ENCODE measurements at regions not wholly inside any gene's neighbourhood (a gene's known extent, or its start where the extent isn't known, plus 50 kb on each side); places are given as distances from the start of the nearest gene placed in this dataset.

DNA sequence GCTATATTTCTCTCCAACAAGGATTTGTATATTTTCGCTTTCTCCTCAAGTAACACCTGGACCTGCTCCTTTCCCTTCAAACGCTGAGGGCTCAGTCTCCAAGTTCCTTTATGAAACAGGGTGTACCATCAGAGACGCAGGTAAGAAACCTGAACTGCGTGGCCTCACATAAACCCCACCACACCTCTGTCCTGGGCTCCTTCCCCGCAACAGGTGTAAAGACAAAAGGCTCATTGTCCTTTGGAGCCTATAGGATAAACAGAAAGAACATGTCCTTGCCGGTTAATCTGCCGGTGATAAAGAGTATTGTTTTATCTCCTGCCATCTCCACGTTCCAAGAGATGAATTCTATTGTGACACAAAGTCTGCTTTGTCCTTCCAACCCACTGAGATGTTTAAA, 111.8 kb upstream of the ADAMTS9 start:
- Histone ChIP-seq H3K4me3 (ENCODE audit: low read depth, low read length) (no peak overlapping the region), H3K36me3 (ENCODE audit: control insufficient read depth, insufficient read depth, low read length) (no peaks in the 10 kb centered on the region), H3K27me3 (ENCODE audit: control insufficient read depth, insufficient read depth, low read length) (no peaks in the 10 kb centered on the region)
- POLR2A ChIA-PET: no interaction called here
- TF ChIP-seq, protein P1, sequence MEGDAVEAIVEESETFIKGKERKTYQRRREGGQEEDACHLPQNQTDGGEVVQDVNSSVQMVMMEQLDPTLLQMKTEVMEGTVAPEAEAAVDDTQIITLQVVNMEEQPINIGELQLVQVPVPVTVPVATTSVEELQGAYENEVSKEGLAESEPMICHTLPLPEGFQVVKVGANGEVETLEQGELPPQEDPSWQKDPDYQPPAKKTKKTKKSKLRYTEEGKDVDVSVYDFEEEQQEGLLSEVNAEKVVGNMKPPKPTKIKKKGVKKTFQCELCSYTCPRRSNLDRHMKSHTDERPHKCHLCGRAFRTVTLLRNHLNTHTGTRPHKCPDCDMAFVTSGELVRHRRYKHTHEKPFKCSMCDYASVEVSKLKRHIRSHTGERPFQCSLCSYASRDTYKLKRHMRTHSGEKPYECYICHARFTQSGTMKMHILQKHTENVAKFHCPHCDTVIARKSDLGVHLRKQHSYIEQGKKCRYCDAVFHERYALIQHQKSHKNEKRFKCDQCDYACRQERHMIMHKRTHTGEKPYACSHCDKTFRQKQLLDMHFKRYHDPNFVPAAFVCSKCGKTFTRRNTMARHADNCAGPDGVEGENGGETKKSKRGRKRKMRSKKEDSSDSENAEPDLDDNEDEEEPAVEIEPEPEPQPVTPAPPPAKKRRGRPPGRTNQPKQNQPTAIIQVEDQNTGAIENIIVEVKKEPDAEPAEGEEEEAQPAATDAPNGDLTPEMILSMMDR (IDR thresholded peaks at IDR 0.05; ENCODE audit: insufficient read depth, low read depth, low read length): no peak
- no peak for DNase-seq (ENCODE audit: low read depth)
- CTCF ChIA-PET: no interaction called here

DNA sequence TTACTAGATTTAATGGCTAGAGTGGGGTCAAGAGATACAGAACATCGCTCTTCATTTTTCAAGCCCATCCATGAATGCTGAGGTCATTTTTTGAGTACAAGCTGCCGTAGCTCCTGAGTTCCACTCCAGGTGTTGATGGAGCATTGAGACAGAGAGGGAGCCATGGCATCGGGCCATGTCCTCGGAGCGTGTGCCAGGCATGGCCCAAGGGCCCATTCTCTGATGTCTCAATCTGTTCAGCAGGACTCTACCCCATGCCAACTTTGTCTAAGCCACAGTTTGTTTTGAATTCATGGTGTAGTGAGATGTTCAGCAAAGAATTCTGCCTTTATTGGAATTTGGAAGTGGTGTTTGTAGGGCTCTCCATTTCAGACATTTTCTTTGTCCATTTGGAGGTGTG, 110.5 kb upstream of the ADAMTS9 start:
- H3K36me3 ChIP-seq (ENCODE audit: control insufficient read depth, insufficient read depth, low read length): no peaks in the 10 kb centered on the region
- ChIA-PET POLR2A (no interaction called here), CTCF (no interaction called here)
- no peaks in the 10 kb centered on the region for H3K27me3 ChIP-seq (ENCODE audit: control insufficient read depth, insufficient read depth, low read length)
- DNase-seq (ENCODE audit: low read depth): no peak
- no peak overlapping the region for H3K4me3 ChIP-seq (ENCODE audit: low read depth, low read length)
- TF ChIP-seq, protein P1 (IDR thresholded peaks at IDR 0.05; ENCODE audit: insufficient read depth, low read depth, low read length): no peak

DNA sequence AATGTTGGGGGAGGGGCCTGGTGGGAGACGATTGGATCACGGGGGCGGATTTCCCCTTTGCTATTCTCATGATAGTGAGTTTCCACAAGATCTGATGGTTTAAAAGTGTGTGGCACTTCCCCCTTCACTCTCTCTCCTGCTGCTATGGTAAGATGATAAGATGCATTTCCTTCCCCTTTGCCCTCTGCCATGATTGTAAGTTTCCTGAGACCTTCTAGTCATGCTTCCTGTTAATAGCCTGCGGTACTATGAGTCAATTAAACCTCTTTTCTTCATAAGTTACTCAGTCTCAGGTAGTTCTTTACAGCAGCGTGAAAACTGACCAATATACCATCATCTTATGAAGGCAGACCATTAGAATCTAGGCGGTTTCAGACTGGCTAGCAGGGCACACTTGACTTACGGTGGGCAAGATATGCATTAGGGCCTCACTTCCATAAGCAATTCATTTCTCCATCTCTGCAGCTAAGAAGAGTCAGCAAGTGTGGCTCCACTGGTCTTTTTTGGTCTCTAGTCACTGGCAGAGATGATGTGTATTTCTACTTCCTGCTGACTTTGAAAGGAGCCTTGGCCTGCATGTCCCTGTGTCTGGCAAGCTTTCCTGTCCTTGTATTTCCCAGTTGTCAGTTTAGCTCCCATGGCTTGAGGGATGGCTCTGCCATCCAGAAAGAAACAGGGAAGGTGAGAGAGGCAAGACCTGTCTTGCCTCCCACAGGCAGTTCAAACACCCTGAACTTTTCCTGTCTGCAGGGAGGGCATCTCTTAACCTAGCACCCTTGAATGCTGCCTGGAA, 109.0 kb upstream of the ADAMTS9 start:
- Histone ChIP-seq H3K4me3 (ENCODE audit: low read depth, low read length) (no peak overlapping the region), H3K27me3 (ENCODE audit: control insufficient read depth, insufficient read depth, low read length) (no peaks in the 10 kb centered on the region), H3K36me3 (ENCODE audit: control insufficient read depth, insufficient read depth, low read length) (no peaks in the 10 kb centered on the region)
- TF ChIP-seq, protein P1 (IDR thresholded peaks at IDR 0.05; ENCODE audit: insufficient read depth, low read depth, low read length): no peak
- ChIA-PET CTCF (interaction anchor here (0.5 kb wide), 1 partner anchor 1880 kb away, joined by 3 read pairs; no protein-coding TSS in a partner anchor), POLR2A (no interaction called here)
- no peak for DNase-seq (ENCODE audit: low read depth)

DNA sequence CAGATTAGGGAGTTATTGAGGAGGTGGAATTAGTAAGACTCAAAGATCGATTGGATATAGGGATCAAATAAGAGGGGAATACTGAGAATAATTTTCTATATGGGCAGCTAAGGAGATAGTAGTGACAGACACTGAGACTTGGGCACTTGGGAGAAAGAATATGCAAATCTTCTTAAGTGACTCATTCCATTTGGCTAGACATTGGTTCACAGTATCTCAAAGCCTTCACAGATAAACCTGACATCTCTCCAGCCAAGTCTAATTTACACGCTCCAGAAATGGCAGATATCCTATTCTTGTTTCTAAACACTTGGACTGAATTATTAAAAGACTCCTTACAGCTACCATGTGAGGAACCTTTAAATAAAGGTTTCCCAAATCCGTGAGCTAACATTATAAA, 104.6 kb upstream of the ADAMTS9 start:
- no peak for DNase-seq (ENCODE audit: low read depth)
- H3K4me3 ChIP-seq (ENCODE audit: low read depth, low read length): no peak overlapping the region
- CTCF ChIA-PET: interaction anchor here (1.3 to 1.4 kb wide), 2 partner anchors 17 to 47 kb away, joined by 3 read pairs; no protein-coding TSS in a partner anchor
- H3K36me3 ChIP-seq (ENCODE audit: control insufficient read depth, insufficient read depth, low read length): no peaks in the 10 kb centered on the region
- TF ChIP-seq, protein P1 (IDR thresholded peaks at IDR 0.05; ENCODE audit: insufficient read depth, low read depth, low read length): no peak
- POLR2A ChIA-PET: no interaction called here
- H3K27me3 ChIP-seq (ENCODE audit: control insufficient read depth, insufficient read depth, low read length): no peaks in the 10 kb centered on the region

DNA sequence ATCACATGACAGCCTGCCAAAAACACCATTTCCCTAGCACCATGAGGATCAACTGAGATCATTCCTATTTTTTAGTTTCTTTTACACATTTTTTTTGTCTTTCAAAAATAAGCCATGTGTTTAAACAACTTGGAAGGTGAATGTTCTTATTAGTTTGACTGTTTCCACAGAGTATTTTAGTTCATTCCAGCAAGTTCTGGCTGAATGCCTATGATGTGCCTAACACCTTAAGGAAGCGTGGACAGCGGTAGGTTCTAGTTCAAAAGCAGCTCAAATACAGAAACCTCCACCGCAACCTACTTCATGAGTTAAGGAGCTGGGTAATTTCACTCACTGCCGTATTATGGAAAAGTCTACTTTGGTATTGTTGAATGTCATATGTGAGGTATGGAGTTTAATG, 101.3 kb upstream of the ADAMTS9 start:
- no peaks in the 10 kb centered on the region for H3K36me3 ChIP-seq (ENCODE audit: control insufficient read depth, insufficient read depth, low read length)
- H3K27me3 ChIP-seq (ENCODE audit: control insufficient read depth, insufficient read depth, low read length): no peaks in the 10 kb centered on the region
- no peak for DNase-seq (ENCODE audit: low read depth)
- ChIA-PET CTCF (interaction anchor here (1.1 kb wide), 1 partner anchor 21 kb away, joined by 5 read pairs; no protein-coding TSS in a partner anchor), POLR2A (no interaction called here)
- TF ChIP-seq, protein P1 (IDR thresholded peaks at IDR 0.05; ENCODE audit: insufficient read depth, low read depth, low read length): no peak
- no peak overlapping the region for H3K4me3 ChIP-seq (ENCODE audit: low read depth, low read length)

All from BJ (cell line).